ENCODE measurements at regions not wholly inside any gene's neighbourhood (a gene's known extent, or its start where the extent isn't known, plus 50 kb on each side); places are given as distances from the start of the nearest gene placed in this dataset.

- TF ChIP-seq BCL3 (IDR thresholded peaks at IDR 0.05; ENCODE audit: borderline replicate concordance, insufficient read depth, low read depth, low read length, poor library complexity, severe bottlenecking) = peak; percentile 62
- no peak for TF ChIP-seq SMC3 (IDR thresholded peaks at IDR 0.05; ENCODE audit: borderline replicate concordance, low read length)
- TF ChIP-seq STAT1 (conservative IDR thresholded peaks at IDR 0.05) = no peak
- no peak for TF ChIP-seq NFXL1 (IDR thresholded peaks at IDR 0.05; ENCODE audit: borderline replicate concordance)
- TF ChIP-seq HDGF (IDR thresholded peaks at IDR 0.05) = peak; percentile 77; the same call in 1 of the 2 replicates
- no peak for ATAC-seq
- POLR2A ChIA-PET = no interaction called here
- Histone ChIP-seq H3K9ac (ENCODE audit: control insufficient read depth, insufficient read depth, low read length) (no peak overlapping the region), H3K4me1 (ENCODE audit: control insufficient read depth, insufficient read depth, low read length) (peaks cover 13% of the 10 kb centered on the region), H3K79me2 (ENCODE audit: control insufficient read depth, insufficient read depth, low read length) (no peaks in the 10 kb centered on the region), H3K27ac (ENCODE audit: control insufficient read depth, insufficient read depth) (no peak overlapping the region), H2AFZ (ENCODE audit: control insufficient read depth, low read depth, low read length) (no peak overlapping the region), H3K36me3 (ENCODE audit: control insufficient read depth in 2 of 2, insufficient read depth in 2 of 2, low read length in 1 of 2) (no peaks in the 10 kb centered on the region), H4K20me1 (ENCODE audit: control insufficient read depth, insufficient read depth) (no peaks in the 10 kb centered on the region), H3K4me2 (ENCODE audit: control insufficient read depth, insufficient read depth) (no peak overlapping the region), H3K4me3 (no peak overlapping the region), H3K27me3 (replicated peaks in 1 of 2; ENCODE audit: control insufficient read depth in 2 of 2, insufficient read depth in 2 of 2, low read length in 1 of 2) (no peaks in the 10 kb centered on the region; a peak in 1 of 4 replicates), H3K9me3 (replicated peaks; ENCODE audit: control insufficient read depth, insufficient read depth, low read length) (no peaks in the 10 kb centered on the region)
- SMC1A ChIA-PET (ENCODE audit: uncharacterized antibody, unreplicated experiment) = interaction anchor here (1.3 to 3.2 kb wide), 2 partner anchors 12 to 117 kb away, joined by 3 to 12 read pairs; no protein-coding TSS in a partner anchor
- DNase-seq (ENCODE audit: low read depth, low spot score) = no peak
- in situ Hi-C loops (cut with MboI) = no loop called here
- 45% methylated on average over 2 of the region's 2 CpGs for WGBS (ENCODE audit: insufficient coverage, insufficient replicate concordance, low lambda C conversion rate, missing lambda C conversion rate)
- no peak for FAIRE-seq
- CTCF ChIA-PET = no interaction called here
- no TSS peak for BruUV-seq (replicated peaks)
- RAD21 ChIA-PET (ENCODE audit: unreplicated experiment) = no interaction called here
- intact Hi-C loops (cut with micrococcal nuclease; ENCODE audit: unreplicated experiment) = no loop called here
These were observed 215.5 kb downstream of the GADD45G start for GRCh38 chr9:89820337-89820736.

- no peaks in the 10 kb centered on the region for H4K20me1 ChIP-seq (ENCODE audit: control insufficient read depth, insufficient read depth)
- DNase-seq (ENCODE audit: low read depth, low spot score) = no peak
- WGBS (ENCODE audit: insufficient coverage, insufficient replicate concordance, low lambda C conversion rate, missing lambda C conversion rate) = 57% methylated on average over 7 of the region's 7 CpGs
- H3K4me2 ChIP-seq (ENCODE audit: control insufficient read depth, insufficient read depth) = no peak overlapping the region
- H3K9me3 ChIP-seq (replicated peaks; ENCODE audit: control insufficient read depth, insufficient read depth, low read length) = no peaks in the 10 kb centered on the region
- ChIA-PET CTCF (no interaction called here), SMC1A (ENCODE audit: uncharacterized antibody, unreplicated experiment) (no interaction called here), POLR2A (no interaction called here), RAD21 (ENCODE audit: unreplicated experiment) (no interaction called here)
- no peaks in the 10 kb centered on the region; a peak in 1 of 4 replicates for H3K27me3 ChIP-seq (replicated peaks in 1 of 2; ENCODE audit: control insufficient read depth in 2 of 2, insufficient read depth in 2 of 2, low read length in 1 of 2)
- in situ Hi-C loops (cut with MboI) (no loop called here), intact Hi-C loops (cut with micrococcal nuclease; ENCODE audit: unreplicated experiment) (no loop called here)
- H3K79me2 ChIP-seq (ENCODE audit: control insufficient read depth, insufficient read depth, low read length) = no peaks in the 10 kb centered on the region
- no peak overlapping the region for H2AFZ ChIP-seq (ENCODE audit: control insufficient read depth, low read depth, low read length)
- no peak overlapping the region for H3K27ac ChIP-seq (ENCODE audit: control insufficient read depth, insufficient read depth)
- TF ChIP-seq NR2F1 (conservative IDR thresholded peaks at IDR 0.05) = no peak
- no peak for ATAC-seq
- no TSS peak for BruUV-seq (replicated peaks)
- no peak for FAIRE-seq
- no peak overlapping the region for H3K4me3 ChIP-seq
- H3K36me3 ChIP-seq (ENCODE audit: control insufficient read depth in 2 of 2, insufficient read depth in 2 of 2, low read length in 1 of 2) = no peaks in the 10 kb centered on the region
- no peak overlapping the region for H3K9ac ChIP-seq (ENCODE audit: control insufficient read depth, insufficient read depth, low read length)
- peaks cover 5% of the 10 kb centered on the region for H3K4me1 ChIP-seq (ENCODE audit: control insufficient read depth, insufficient read depth, low read length)
These were observed 216.3 kb downstream of the GADD45G start for GRCh38 chr9:89821081-89821480.
